HG02840 (cell line): ENCODE measurements at regions not wholly inside any gene's neighbourhood (a gene's known extent, or its start where the extent isn't known, plus 50 kb on each side); places are given as distances from the start of the nearest gene placed in this dataset.
"Not testable (repeated sequence)": the region's sequence is repeated elsewhere in the genome, so short reads cannot be mapped to it uniquely, and the experiment has no call there.

Experiments
- ATAC-seq: cut with Tn5 transposase; IDR thresholded peaks from one replicate; pipeline ENCODE4 v1.9.1; 2021; ENCODE audit warnings: mild to moderate bottlenecking, moderate library complexity, moderate number of reproducible peaks; ENCODE audit not compliant: unreplicated experiment, low FRiP score

GRCh38 chr13:111007209-111007608 is 92.3 kb upstream of the ANKRD10 start:
- ATAC-seq, result no peak

GRCh38 chr13:111006506-111007031 is 91.7 kb upstream of the ANKRD10 start:
- ATAC-seq, result no peak

- ATAC-seq, result no peak
These were observed 91.1 kb upstream of the ANKRD10 start for GRCh38 chr13:111005808-111006505.

- ATAC-seq, result no peak
These were observed 90.5 kb upstream of the ANKRD10 start for GRCh38 chr13:111005364-111005763.

- ATAC-seq, result no peak
These were observed 89.6 kb upstream of the ANKRD10 start for GRCh38 chr13:111004444-111004843.

- no peak for ATAC-seq
These were observed 86.8 kb upstream of the ANKRD10 start for GRCh38 chr13:111001636-111002035.

- no peak for ATAC-seq
These were observed 78.9 kb upstream of the ANKRD10 start for GRCh38 chr13:110993788-110994187.

GRCh38 chr13:110991991-110992508 is 77.2 kb upstream of the ANKRD10 start:
- no peak for ATAC-seq

- ATAC-seq, result no peak
These were observed 74.5 kb upstream of the ANKRD10 start for GRCh38 chr13:110989331-110989730.

- ATAC-seq, result no peak
These were observed 70.7 kb upstream of the ANKRD10 start for GRCh38 chr13:110985541-110985940.

- ATAC-seq, result no peak
These were observed 69.9 kb upstream of the ANKRD10 start for GRCh38 chr13:110984798-110985197.

- no peak for ATAC-seq
These were observed 69.5 kb upstream of the ANKRD10 start for GRCh38 chr13:110984381-110984780.

GRCh38 chr13:110983241-110983640 is 68.4 kb upstream of the ANKRD10 start:
- no peak for ATAC-seq

GRCh38 chr13:110981379-110981778 is 66.5 kb upstream of the ANKRD10 start:
- ATAC-seq, result no peak

- no peak for ATAC-seq
These were observed 66.1 kb upstream of the ANKRD10 start for GRCh38 chr13:110980921-110981320.

- not testable (repeated sequence) for ATAC-seq
These were observed 64.3 kb upstream of the ANKRD10 start for GRCh38 chr13:110979149-110979548.

GRCh38 chr13:110978390-110978789 is 63.5 kb upstream of the ANKRD10 start:
- ATAC-seq, result no peak

GRCh38 chr13:110976785-110977184 is 61.9 kb upstream of the ANKRD10 start:
- ATAC-seq, result no peak

- no peak for ATAC-seq
These were observed 58.3 kb upstream of the ANKRD10 start for GRCh38 chr13:110973007-110973700.

GRCh38 chr13:110971486-110971885 is 56.6 kb upstream of the ANKRD10 start:
- ATAC-seq, result no peak

GRCh38 chr13:110967156-110967855 is 52.4 kb upstream of the ANKRD10 start:
- not testable (repeated sequence) for ATAC-seq
